NOMO-1 treated with DMSO at 0.1 percent for 48 hours (cell line): ENCODE measurements at regions not wholly inside any gene's neighbourhood (a gene's known extent, or its start where the extent isn't known, plus 50 kb on each side); places are given as distances from the start of the nearest gene placed in this dataset.

Experiments
- DNase-seq: peaks from one replicate; lab custom pipeline; 2025; ENCODE audit not compliant: unreplicated experiment; lab: John Stamatoyannopoulos, UW

GRCh38 chr10:79003183-79004100, 65.3 kb upstream of the ZMIZ1 start:
- no peak for DNase-seq

GRCh38 chr10:79004311-79004710, 64.5 kb upstream of the ZMIZ1 start:
- no peak for DNase-seq

GRCh38 chr10:79005126-79005810, 63.5 kb upstream of the ZMIZ1 start:
- DNase-seq, result no peak

GRCh38 chr10:79007018-79007417, 61.7 kb upstream of the ZMIZ1 start:
- DNase-seq, result no peak

- peak; percentile 27 for DNase-seq
Measured at GRCh38 chr10:79007421-79008319, 61.1 kb upstream of the ZMIZ1 start.

- no peak for DNase-seq
Measured at GRCh38 chr10:79009145-79009544, 59.6 kb upstream of the ZMIZ1 start.

- no peak for DNase-seq
Measured at GRCh38 chr10:79012567-79012966, 56.2 kb upstream of the ZMIZ1 start.

GRCh38 chr10:79013406-79013987, 55.3 kb upstream of the ZMIZ1 start:
- no peak for DNase-seq

GRCh38 chr10:79014796-79015195, 54.0 kb upstream of the ZMIZ1 start:
- no peak for DNase-seq

- DNase-seq, result no peak
Measured at GRCh38 chr10:79017882-79018520, 50.8 kb upstream of the ZMIZ1 start.

- no peak for DNase-seq
Measured at GRCh38 chr10:79018521-79019011, 50.2 kb upstream of the ZMIZ1 start.
